Tibial nerve (tissue), 4 donors: ENCODE measurements at regions not wholly inside any gene's neighbourhood (a gene's known extent, or its start where the extent isn't known, plus 50 kb on each side); places are given as distances from the start of the nearest gene placed in this dataset.

Experiments
- DNase-seq, 2 donors: peaks; one replicate each; pipeline ENCODE4 v3.0.0-alpha.2; 2019; ENCODE audit warnings: low spot score in 2 of 2
- H3K27ac ChIP-seq, 4 donors: fragments of 200-600 bp; sonication (generic) in 3 of 4; one replicate each; pipeline ENCODE4 v1.5.1; 2017 to 2019; ENCODE audit warnings: mild to moderate bottlenecking in 1 of 4
- H3K27me3 ChIP-seq, 2 donors: fragments of 200-600 bp; sonication (generic) in 1 of 2; one replicate each; pipeline versions ENCODE4 v1.5.1 to v1.6.0; 2017 to 2019
- H3K36me3 ChIP-seq, 3 donors: fragments of 200-600 bp; sonication (generic); one replicate each; pipeline ENCODE4 v1.5.1; 2018 to 2019
- H3K4me1 ChIP-seq, 4 donors: fragments of 200-600 bp; sonication (generic) in 3 of 4; one replicate each; pipeline ENCODE4 v1.5.1; 2017 to 2019
- H3K4me3 ChIP-seq, 4 donors: fragments of 200-600 bp; sonication (generic) in 3 of 4; one replicate each; pipeline ENCODE4 v1.5.1; 2017 to 2019; ENCODE audit warnings: mild to moderate bottlenecking in 1 of 4, moderate library complexity in 1 of 4
- H3K9me3 ChIP-seq, 4 donors: fragments of 200-600 bp; sonication (generic) in 3 of 4; one replicate each; pipeline ENCODE4 v1.5.1; 2017 to 2019
- CTCF ChIP-seq, 5 experiments: fragments of 200-600 bp in 3 of 5; fragments of 450-650 bp in 2 of 5; sonication (generic) in 3 of 5; IDR thresholded peaks; one replicate each; pipeline ENCODE4 v1.5.1; 2016 to 2019; ENCODE audit warnings: antibody characterized with exemption in 5 of 5, mild to moderate bottlenecking in 3 of 5, moderate library complexity in 2 of 5
- EP300 ChIP-seq, 2 donors: sonication (generic); formaldehyde crosslinking; IDR thresholded peaks; one replicate each; pipeline ENCODE4 v1.6.1; 2017; ENCODE audit warnings: antibody characterized with exemption in 2 of 2, mild to moderate bottlenecking in 1 of 2
- POLR2A ChIP-seq, 2 donors: fragments of 450-650 bp; IDR thresholded peaks; one replicate each; pipeline ENCODE4 v1.6.1; 2017; ENCODE audit warnings: antibody characterized with exemption in 2 of 2, mild to moderate bottlenecking in 2 of 2, moderate library complexity in 2 of 2
- WGBS, 2 donors: methylation state at CpG; one replicate each; pipeline ENCODE4 v1.1.5; 2018; 5-methylcytosine and 5-hydroxymethylcytosine counted together

- Histone ChIP-seq H3K4me3 (no peak overlapping the region), H3K4me1 (no peaks in the 10 kb centered on the region), H3K27me3 (no peaks in the 10 kb centered on the region), H3K27ac (no peak overlapping the region), H3K9me3 (no peaks in the 10 kb centered on the region), H3K36me3 (no peaks in the 10 kb centered on the region)
- no peak for TF ChIP-seq EP300 (IDR thresholded peaks at IDR 0.05)
- no peak for TF ChIP-seq POLR2A (IDR thresholded peaks at IDR 0.05)
- TF ChIP-seq CTCF (IDR thresholded peaks at IDR 0.05): no peak
- WGBS, 2 donors: 89 to 95% methylated on average over 9 of the region's 9 CpGs
- no peak for DNase-seq
These were observed 99.5 kb upstream of the NRIP1 start for GRCh38 chr21:15164273-15164672.

- Histone ChIP-seq H3K27me3 (no peaks in the 10 kb centered on the region), H3K4me1 (no peaks in the 10 kb centered on the region), H3K36me3 (no peaks in the 10 kb centered on the region), H3K27ac (no peak overlapping the region), H3K4me3 (no peak overlapping the region), H3K9me3 (no peaks in the 10 kb centered on the region)
- 78 to 79% methylated on average over 2 of the region's 2 CpGs for WGBS, 2 donors
- TF ChIP-seq EP300 (IDR thresholded peaks at IDR 0.05) (no peak), CTCF (IDR thresholded peaks at IDR 0.05) (no peak), POLR2A (IDR thresholded peaks at IDR 0.05) (no peak)
- DNase-seq: no peak
These were observed 100.0 kb upstream of the NRIP1 start for GRCh38 chr21:15164678-15165303.

- 72 to 77% methylated on average over 2 of the region's 2 CpGs for WGBS, 2 donors
- TF ChIP-seq CTCF (IDR thresholded peaks at IDR 0.05) (no peak), POLR2A (IDR thresholded peaks at IDR 0.05) (no peak), EP300 (IDR thresholded peaks at IDR 0.05) (no peak)
- H3K27ac ChIP-seq: no peak overlapping the region
These were observed 105.8 kb upstream of the NRIP1 start for GRCh38 chr21:15170614-15171013.

GRCh38 chr21:15171546-15171945 lies 106.7 kb upstream of the NRIP1 start:
- WGBS, 2 donors: 64 to 73% methylated on average over 4 of the region's 4 CpGs
- Histone ChIP-seq H3K4me1 (no peaks in the 10 kb centered on the region), H3K9me3 (no peaks in the 10 kb centered on the region), H3K4me3 (no peak overlapping the region), H3K36me3 (no peaks in the 10 kb centered on the region), H3K27me3 (no peaks in the 10 kb centered on the region), H3K27ac (no peak overlapping the region)
- TF ChIP-seq EP300 (IDR thresholded peaks at IDR 0.05) (no peak), POLR2A (IDR thresholded peaks at IDR 0.05) (no peak), CTCF (IDR thresholded peaks at IDR 0.05) (no peak)
- no peak for DNase-seq

More at GRCh38 chr21:15170614-15171013, 105.8 kb upstream of the NRIP1 start:
- DNase-seq: no peak
- Histone ChIP-seq H3K4me3 (no peak overlapping the region), H3K9me3 (no peaks in the 10 kb centered on the region), H3K36me3 (no peaks in the 10 kb centered on the region), H3K27me3 (no peaks in the 10 kb centered on the region), H3K4me1 (no peaks in the 10 kb centered on the region)

- H3K27ac ChIP-seq: no peak overlapping the region
- DNase-seq: no peak
- TF ChIP-seq POLR2A (IDR thresholded peaks at IDR 0.05): no peak
- no peak for TF ChIP-seq CTCF (IDR thresholded peaks at IDR 0.05)
- TF ChIP-seq EP300 (IDR thresholded peaks at IDR 0.05): no peak
- no peak overlapping the region for H3K4me3 ChIP-seq
- no peaks in the 10 kb centered on the region for H3K36me3 ChIP-seq
- H3K27me3 ChIP-seq: no peaks in the 10 kb centered on the region
- H3K9me3 ChIP-seq: no peaks in the 10 kb centered on the region
- no peaks in the 10 kb centered on the region for H3K4me1 ChIP-seq
- WGBS, 2 donors: 60 to 67% methylated on average over 3 of the region's 3 CpGs
These were observed 108.2 kb upstream of the NRIP1 start for GRCh38 chr21:15172963-15173362.
